NCI-H446 (cell line): ENCODE measurements at regions not wholly inside any gene's neighbourhood (a gene's known extent, or its start where the extent isn't known, plus 50 kb on each side); places are given as distances from the start of the nearest gene placed in this dataset.

Experiments used
- DNase-seq, 2 experiments: peaks; one replicate each; lab custom pipeline; 2025; lab: John Stamatoyannopoulos, UW

GRCh38 chr6:23890543-23891227 is 235.3 kb upstream of the NRSN1 start:
- no peak for DNase-seq

- DNase-seq = no peak
Observed at GRCh38 chr6:23905133-23905815, 220.7 kb upstream of the NRSN1 start.

GRCh38 chr6:23910420-23910819 is 215.6 kb upstream of the NRSN1 start:
- DNase-seq = no peak

DNA sequence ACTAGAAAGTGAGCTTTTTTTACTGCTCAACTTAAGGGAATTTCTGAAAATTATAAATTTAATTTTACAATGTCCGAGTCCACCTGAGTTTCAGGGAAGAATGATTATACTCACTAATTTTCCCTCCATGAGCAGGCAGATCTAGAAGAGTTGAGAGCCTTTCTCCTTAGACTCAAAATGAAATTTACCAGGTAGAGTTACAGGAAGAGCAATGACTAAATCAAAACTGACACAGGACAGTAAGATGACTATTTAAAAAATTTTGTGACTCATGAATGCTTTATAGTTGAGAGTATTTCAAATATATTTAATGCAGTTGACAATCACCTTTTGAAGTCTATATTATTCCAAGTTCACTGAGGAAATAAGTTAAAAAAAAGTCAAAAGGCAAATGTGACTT is 198.1 kb upstream of the NRSN1 start:
- DNase-seq = no peak

DNA sequence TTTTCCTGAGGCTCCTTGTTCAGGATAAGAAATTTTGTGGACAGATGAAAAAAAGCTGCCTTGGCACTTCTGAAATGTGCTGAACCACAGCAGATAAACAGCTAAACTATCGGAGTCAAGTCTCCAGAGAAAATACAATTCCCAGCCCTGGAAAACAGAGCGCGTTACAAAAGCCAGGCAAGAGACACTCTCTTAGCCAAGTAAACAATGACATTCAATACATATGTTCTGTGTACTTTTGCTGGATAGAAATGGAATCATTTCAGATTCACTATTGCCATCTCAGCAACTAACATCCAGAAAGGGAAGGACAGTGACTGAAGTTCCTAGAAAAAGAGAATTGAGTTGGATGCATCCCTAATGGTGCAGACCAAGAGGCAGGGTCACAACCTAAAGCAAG is 196.8 kb upstream of the NRSN1 start:
- no peak for DNase-seq

GRCh38 chr6:23940466-23940865 is 185.5 kb upstream of the NRSN1 start:
- no peak for DNase-seq

DNA sequence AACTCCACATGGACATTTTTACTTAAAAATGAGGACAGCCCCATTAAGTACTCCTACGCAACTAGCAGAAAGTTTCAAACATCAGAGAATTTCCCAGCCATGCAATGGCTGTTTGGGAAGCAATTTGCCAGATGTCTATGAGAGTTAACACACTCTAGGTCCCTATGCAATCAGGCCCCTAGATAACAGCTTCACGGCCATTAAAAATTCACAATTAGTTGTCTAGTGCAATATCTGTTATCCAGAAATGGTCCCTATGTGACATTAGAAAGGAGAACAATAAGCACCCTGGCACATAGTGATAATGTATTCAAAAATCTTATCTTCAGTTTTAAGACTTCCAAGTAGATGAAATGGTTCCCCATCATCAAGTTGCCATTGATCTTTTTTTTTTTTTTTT is 174.3 kb upstream of the NRSN1 start:
- DNase-seq = no peak

GRCh38 chr6:23952245-23952644 is 173.8 kb upstream of the NRSN1 start:
- DNase-seq = no peak

DNA sequence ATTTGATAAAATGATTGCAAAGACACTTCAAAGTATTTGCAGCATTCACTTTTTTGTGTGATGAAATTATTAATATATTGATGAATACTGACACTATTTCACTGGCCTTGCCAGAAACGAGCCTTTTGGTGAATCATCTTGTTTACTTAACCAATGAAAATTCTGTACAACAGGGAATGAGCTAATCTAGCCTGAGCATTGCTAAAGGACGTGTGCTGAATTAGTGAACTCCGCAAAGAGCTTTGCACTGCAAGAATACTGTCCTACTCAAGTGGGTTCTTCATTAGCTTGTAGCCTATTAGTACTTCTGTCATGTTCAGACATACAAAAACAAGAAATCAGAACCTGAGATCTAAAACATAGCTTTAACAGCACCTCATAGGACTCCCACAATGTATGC is 172.0 kb upstream of the NRSN1 start:
- peak in 1 of 2 experiments; percentile 34 for DNase-seq

DNA sequence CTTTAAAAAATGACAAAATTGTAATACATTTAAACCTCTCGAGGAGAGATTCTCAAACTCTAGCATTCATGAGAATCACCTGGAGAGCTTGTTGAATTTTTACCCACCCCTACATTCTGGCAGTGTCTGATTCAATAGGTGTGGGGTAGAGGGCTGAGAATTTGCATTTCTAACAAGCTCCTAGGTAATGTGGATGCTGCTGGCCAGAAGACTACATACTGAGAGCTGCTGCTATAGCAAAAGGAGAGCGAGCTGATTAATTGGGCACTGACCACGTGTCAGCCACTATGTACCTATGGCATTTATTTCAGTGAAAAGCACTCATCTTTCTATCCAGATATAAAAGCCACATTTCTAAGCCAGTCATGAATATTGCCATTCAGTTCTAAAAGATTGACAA is 169.0 kb upstream of the NRSN1 start:
- DNase-seq = no peak

DNA sequence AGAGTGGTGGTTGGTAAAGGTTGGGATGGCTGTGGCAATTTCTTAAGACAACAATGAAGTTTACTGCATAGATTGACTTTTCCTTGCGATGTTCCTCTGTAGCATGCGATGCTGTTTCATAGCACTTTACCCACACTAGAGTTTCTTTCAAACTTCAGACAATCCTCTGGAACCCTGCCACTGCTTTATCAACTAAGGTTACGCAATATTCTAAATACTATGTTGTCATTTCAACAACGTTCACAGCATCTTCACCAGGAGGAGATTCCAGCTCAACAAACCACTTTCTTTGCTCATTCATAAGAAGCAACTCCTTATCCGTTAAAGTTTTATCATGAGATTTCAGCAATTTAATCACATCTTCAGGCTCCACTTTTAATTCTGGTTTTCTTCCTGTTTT is 161.2 kb upstream of the NRSN1 start:
- DNase-seq = no peak

DNA sequence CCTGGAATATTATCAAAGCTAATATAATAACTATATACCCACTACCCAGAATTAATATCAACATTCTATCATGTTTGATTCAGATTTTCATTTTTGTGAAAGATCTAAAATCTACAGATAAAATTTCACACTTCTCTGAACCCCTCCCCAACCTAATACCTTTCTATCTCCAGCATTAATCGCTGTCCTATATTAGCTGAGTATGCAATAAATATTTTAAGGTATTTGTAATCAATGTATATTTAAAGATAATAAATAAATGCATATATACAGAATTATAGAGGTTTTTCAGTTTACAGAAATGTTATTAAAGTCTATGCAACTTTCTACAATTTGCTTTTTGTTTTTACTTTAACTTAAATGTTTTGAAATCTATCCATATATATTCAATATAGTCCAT is 156.7 kb upstream of the NRSN1 start:
- no peak for DNase-seq

- DNase-seq = no peak
Observed at GRCh38 chr6:23977706-23978105, 148.3 kb upstream of the NRSN1 start.

DNA sequence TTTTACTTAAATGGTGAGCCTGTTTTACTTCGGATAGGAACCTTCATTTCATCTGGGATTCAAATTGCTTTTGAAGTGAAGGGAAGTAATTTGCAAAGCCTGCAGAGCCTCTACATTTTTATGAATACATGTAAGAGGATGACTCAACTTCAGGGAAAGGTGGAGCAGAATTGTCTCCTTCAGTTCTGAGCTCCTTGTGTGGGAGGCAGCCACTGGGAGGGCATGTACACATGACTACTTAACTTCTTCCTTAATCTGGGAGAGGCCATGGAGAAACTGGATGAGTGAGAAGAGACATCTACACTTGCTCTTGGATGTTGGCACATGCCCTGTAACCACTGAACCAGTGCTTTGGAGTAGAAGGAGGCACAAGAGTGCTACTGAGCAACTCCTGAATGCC is 145.1 kb upstream of the NRSN1 start:
- DNase-seq = no peak

DNA sequence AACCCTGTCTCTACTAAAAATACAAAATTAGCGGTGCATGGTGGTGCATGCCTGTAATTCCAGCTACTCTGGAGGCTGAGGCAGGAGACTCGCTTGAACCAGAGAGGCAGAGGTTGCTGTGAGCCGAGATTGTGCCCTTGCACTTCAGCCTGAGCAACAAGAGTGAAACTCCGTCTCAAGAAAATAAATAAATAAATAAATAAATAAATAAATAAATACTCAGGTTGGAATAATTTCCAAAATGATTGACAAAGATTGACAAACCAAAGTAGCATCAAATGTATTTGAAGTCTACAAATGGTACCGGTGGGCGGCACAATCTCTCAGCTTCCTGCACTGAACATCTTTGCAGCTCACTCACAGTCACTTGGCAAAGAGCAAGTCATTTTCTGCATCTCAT is 144.1 kb upstream of the NRSN1 start:
- DNase-seq = no peak

- DNase-seq = no peak
Observed at GRCh38 chr6:23983735-23984134, 142.3 kb upstream of the NRSN1 start.

DNA sequence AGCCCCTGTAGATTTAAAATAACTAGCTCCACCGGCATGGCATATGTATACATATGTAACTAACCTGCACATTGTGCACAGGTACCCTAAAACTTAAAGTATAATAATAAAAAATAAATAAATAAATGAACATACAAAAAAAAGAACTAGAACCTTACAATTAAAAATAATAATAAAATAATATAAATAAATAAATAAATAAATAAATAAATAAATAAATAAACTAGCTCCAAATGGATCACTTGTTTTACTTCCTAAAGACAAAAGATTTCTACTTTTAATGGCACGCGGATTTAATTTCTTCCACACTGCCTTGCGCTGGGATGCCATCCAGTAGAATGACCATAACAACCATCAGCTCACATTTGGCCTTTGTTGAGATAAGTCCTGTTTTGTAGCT is 141.0 kb upstream of the NRSN1 start:
- DNase-seq = no peak

DNA sequence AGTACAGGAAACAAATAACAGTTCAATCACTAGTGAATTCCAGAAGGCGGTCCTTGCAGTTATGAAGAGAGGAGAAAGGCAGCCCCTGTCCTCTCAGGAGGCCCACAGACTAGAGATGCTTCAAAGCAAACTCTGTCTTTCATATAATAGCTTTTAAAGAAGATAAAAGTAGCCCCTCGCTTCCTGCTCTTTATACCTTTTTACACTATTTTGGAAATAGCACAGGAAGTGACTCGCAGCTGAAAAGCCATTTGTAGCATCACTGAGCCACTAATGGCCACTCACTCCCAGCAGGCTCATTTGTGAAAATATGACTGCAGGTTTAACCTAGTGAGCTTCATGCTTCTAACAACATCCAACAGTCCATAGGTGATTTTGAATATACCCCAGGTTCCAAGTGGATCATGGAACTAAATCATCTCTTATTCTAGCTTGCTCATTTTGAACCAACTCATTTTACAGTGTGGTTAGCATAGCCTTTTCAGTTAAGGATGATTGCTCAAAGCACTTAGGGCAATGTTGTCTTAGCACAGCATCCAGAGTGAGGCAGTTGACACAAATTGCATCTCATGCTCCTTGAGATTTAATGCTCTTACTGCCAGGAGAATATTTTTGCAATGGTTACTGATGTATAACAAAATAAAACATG is 136.0 kb upstream of the NRSN1 start:
- DNase-seq = no peak

GRCh38 chr6:23994013-23994412 is 132.0 kb upstream of the NRSN1 start:
- no peak for DNase-seq

GRCh38 chr6:24004062-24004461 is 122.0 kb upstream of the NRSN1 start:
- peak; percentile 35 to 62 for DNase-seq

DNA sequence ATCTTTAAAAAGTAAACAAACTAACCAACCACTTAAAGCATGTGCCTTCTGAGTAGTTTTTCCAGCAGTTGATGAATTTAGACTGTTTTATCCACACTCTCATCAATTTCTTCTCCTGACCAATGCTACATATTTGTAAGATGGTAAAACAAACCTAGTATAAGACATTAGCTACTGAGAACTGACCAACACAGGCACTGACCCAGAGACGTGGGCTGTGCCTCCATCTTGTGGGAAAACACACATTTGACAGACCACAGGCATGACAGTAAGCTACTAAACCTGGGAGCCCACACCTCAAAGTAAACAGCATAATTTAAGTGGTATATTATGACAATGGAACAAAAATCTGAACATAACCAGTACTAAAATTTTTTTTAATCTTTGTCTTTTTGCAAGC is 121.4 kb upstream of the NRSN1 start:
- DNase-seq = no peak

GRCh38 chr6:24006254-24006653 is 119.8 kb upstream of the NRSN1 start:
- DNase-seq = no peak

DNA sequence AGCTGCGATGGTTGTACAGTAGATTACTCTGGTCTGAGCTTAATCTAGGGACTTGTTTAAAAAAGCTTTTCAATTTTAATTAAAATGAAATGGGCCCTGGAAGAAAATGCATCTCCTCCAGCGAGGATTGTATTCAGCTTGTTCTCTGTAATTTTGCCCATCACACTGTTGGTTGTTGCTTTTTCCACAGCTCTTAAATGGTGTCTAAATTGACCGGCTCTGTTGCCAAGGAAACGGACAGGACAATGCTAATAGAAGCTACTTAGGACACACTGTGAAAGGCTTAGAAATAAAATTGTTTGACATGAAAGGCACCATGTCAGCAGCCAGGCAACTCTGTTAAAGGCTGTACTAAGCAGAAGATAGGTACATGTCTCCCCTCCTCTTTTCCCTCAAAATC is 116.7 kb upstream of the NRSN1 start:
- no peak for DNase-seq

GRCh38 chr6:24010133-24010532 is 115.9 kb upstream of the NRSN1 start:
- no peak for DNase-seq
